ENCODE measurements at regions not wholly inside any gene's neighbourhood (a gene's known extent, or its start where the extent isn't known, plus 50 kb on each side); places are given as distances from the start of the nearest gene placed in this dataset.

DNA sequence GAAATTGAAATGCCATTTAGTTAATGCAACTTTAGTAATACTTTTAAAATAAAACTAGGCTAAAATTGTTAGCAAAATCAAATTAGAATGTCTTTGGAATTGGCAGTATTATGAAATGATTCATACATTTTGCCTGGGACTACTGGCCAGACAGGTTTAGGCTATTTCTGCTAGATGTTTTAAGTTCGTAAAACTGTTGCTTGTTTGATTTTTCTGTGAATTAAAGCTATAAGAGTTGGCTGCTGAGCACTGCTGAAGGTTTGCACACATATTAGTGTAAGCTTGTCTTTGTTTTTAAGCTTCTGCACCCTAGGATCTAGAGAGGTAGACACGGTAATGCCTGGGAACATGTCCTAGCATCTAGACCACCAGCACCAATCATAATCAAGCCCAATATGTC, 1094.6 kb upstream of the ADGRL4 start:
- H3K36me3 ChIP-seq (ENCODE audit: control insufficient read depth in 2 of 4, insufficient read depth in 4 of 4, low read length in 3 of 4) = no peaks in the 10 kb centered on the region
- H3K9ac ChIP-seq (replicated peaks in 1 of 4; ENCODE audit: extremely low read depth in 1 of 4, low read depth in 3 of 4, low read length in 3 of 4) = no peak overlapping the region
- DNase-seq (ENCODE audit: low read depth in 1 of 2, low spot score in 2 of 2) = no peak
- H2AFZ ChIP-seq (ENCODE audit: low read length) = no peak overlapping the region
- no peak overlapping the region for H3K14ac ChIP-seq (ENCODE audit: insufficient read length)
- no peaks in the 10 kb centered on the region for H3K4me1 ChIP-seq (replicated peaks in 1 of 4; ENCODE audit: control insufficient read depth in 3 of 4, insufficient read depth in 4 of 4, low read length in 3 of 4)
- no peaks in the 10 kb centered on the region for H3K27me3 ChIP-seq (replicated peaks in 1 of 4; ENCODE audit: control insufficient read depth in 3 of 4, extremely low read depth in 1 of 4, insufficient read depth in 3 of 4, low read length in 3 of 4)
- no peak overlapping the region for H3K56ac ChIP-seq (replicated peaks; ENCODE audit: insufficient read length, low read depth, low read length)
- H4K20me1 ChIP-seq (replicated peaks in 1 of 2; ENCODE audit: control insufficient read depth in 1 of 2, insufficient read depth in 2 of 2, low read length in 2 of 2) = no peaks in the 10 kb centered on the region
- no peak overlapping the region for H2AK5ac ChIP-seq (ENCODE audit: low read depth, low read length)
- H2BK12ac ChIP-seq (ENCODE audit: low read depth, low read length) = no peak overlapping the region
- no peak for FAIRE-seq
- H3K9me3 ChIP-seq (ENCODE audit: insufficient read depth in 2 of 2, low read depth in 1 of 2, low read length in 1 of 2) = peaks cover 6% of the 10 kb centered on the region in 2 experiments; a peak in 3 of 4 replicates
- WGBS, 2 experiments (ENCODE audit: extremely low coverage in 1 of 2, insufficient coverage in 1 of 2, insufficient read length in 1 of 2, insufficient replicate concordance in 2 of 2, low coverage in 1 of 2, low lambda C conversion rate in 2 of 2, missing lambda C conversion rate in 1 of 2) = 87% methylated on average over 2 of the region's 2 CpGs; no CpG with 5 or more reads in 1 of the 2 experiments
- no peaks in the 10 kb centered on the region for H3K79me1 ChIP-seq (ENCODE audit: low read depth, low read length)
- no peak overlapping the region for H3K18ac ChIP-seq (ENCODE audit: extremely low read depth, low read length)
- H2BK120ac ChIP-seq (replicated peaks; ENCODE audit: low read depth, low read length) = no peak overlapping the region
- no peak overlapping the region for H2BK20ac ChIP-seq (ENCODE audit: low read length)
- no peak overlapping the region for H4K91ac ChIP-seq (replicated peaks; ENCODE audit: insufficient read length, low read length)
- no peak overlapping the region for H3K4me2 ChIP-seq (ENCODE audit: insufficient read depth in 1 of 2, low read depth in 2 of 2, low read length in 2 of 2)
- H3K23ac ChIP-seq (ENCODE audit: insufficient read length) = no peak overlapping the region
- H3K4ac ChIP-seq (replicated peaks; ENCODE audit: insufficient read length, low read depth, low read length) = no peak overlapping the region
- no peaks in the 10 kb centered on the region for H3K79me2 ChIP-seq (ENCODE audit: control insufficient read depth in 1 of 2, insufficient read depth in 2 of 2, low read length in 2 of 2)
- no peak overlapping the region for H3K4me3 ChIP-seq (ENCODE audit: extremely low read depth in 1 of 4, insufficient read depth in 2 of 4, low read depth in 3 of 4, low read length in 4 of 4)
- CTCF ChIA-PET (ENCODE audit: partially characterized antibody) = no interaction called here
- no peak overlapping the region for H2BK15ac ChIP-seq (ENCODE audit: low read length)
- no peak overlapping the region for H4K8ac ChIP-seq (ENCODE audit: extremely low read depth, insufficient read depth, low read length)
- H3K27ac ChIP-seq (ENCODE audit: low read depth, low read length) = no peak overlapping the region
- H2BK5ac ChIP-seq (ENCODE audit: low read depth, low read length) = no peak overlapping the region
- POLR2A ChIA-PET (ENCODE audit: partially characterized antibody) = no interaction called here
- H3K23me2 ChIP-seq (ENCODE audit: low read depth, low read length) = no peaks in the 10 kb centered on the region
- TF ChIP-seq KDM5A (IDR thresholded peaks at IDR 0.05; ENCODE audit: low read length) = no peak
- TF ChIP-seq ASH2L (IDR thresholded peaks at IDR 0.05; ENCODE audit: low read length) = no peak
- no peak for TF ChIP-seq E2F6 (IDR thresholded peaks at IDR 0.05)
- TF ChIP-seq CEBPB (IDR thresholded peaks at IDR 0.05; ENCODE audit: low read depth, low read length) = no peak
- TF ChIP-seq, protein P1, sequence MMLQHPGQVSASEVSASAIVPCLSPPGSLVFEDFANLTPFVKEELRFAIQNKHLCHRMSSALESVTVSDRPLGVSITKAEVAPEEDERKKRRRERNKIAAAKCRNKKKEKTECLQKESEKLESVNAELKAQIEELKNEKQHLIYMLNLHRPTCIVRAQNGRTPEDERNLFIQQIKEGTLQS (IDR thresholded peaks at IDR 0.05; ENCODE audit: insufficient read depth, low read depth, low read length) = no peak
- no peak for TF ChIP-seq HDAC2 (IDR thresholded peaks at IDR 0.05; ENCODE audit: borderline replicate concordance in 1 of 2, low read depth in 2 of 2, low read length in 2 of 2)
- no peak for TF ChIP-seq RBBP5 (IDR thresholded peaks at IDR 0.05; ENCODE audit: borderline replicate concordance, low read depth, low read length)
- no peak for TF ChIP-seq TAF7 (optimal IDR thresholded peaks at IDR 0.05; ENCODE audit: borderline replicate concordance, low read depth, low read length)
- no peak for TF ChIP-seq JUN (IDR thresholded peaks at IDR 0.05; ENCODE audit: low read depth, low read length)
- no peak for TF ChIP-seq BACH1 (IDR thresholded peaks at IDR 0.05; ENCODE audit: low read length)
- TF ChIP-seq POLR2A (IDR thresholded peaks at IDR 0.05; ENCODE audit: control extremely low read depth in 1 of 2, low read depth in 2 of 2, low read length in 2 of 2) = no peak
- no peak for TF ChIP-seq SIRT6 (IDR thresholded peaks at IDR 0.05; ENCODE audit: low read length)
- TF ChIP-seq CTBP2 (IDR thresholded peaks at IDR 0.05; ENCODE audit: borderline replicate concordance, insufficient read depth, insufficient read length, low read length) = no peak
- TF ChIP-seq EZH2 (IDR thresholded peaks at IDR 0.05; ENCODE audit: low read depth, low read length, severe bottlenecking) = no peak
- H4K5ac ChIP-seq (ENCODE audit: insufficient read length, low read depth, low read length) = no peak overlapping the region

All from H1 (cell line).